ENCODE measurements at regions not wholly inside any gene's neighbourhood (a gene's known extent, or its start where the extent isn't known, plus 50 kb on each side); places are given as distances from the start of the nearest gene placed in this dataset.

- H3K23ac ChIP-seq (ENCODE audit: low read depth, low read length), result no peak overlapping the region
- no peak overlapping the region for H4K91ac ChIP-seq (ENCODE audit: insufficient read depth, low read depth, low read length)
- H3K18ac ChIP-seq (ENCODE audit: low read depth, low read length), result no peak overlapping the region
- H3K14ac ChIP-seq (replicated peaks; ENCODE audit: low read depth, low read length), result no peak overlapping the region
- H3K27ac ChIP-seq (ENCODE audit: insufficient read depth, low read length), result no peak overlapping the region
- no peaks in the 10 kb centered on the region for H3K4me1 ChIP-seq (ENCODE audit: control insufficient read depth, insufficient read depth, low read length)
- H4K5ac ChIP-seq (ENCODE audit: low read depth, low read length), result no peak overlapping the region
- H3K4me3 ChIP-seq (ENCODE audit: insufficient read depth, low read depth, low read length), result no peak overlapping the region
- ChIA-PET CTCF (no interaction called here), POLR2A (ENCODE audit: unreplicated experiment) (no interaction called here)
- no peaks in the 10 kb centered on the region for H4K20me1 ChIP-seq (ENCODE audit: insufficient read depth, low read length)
- TF ChIP-seq RCOR1 (IDR thresholded peaks at IDR 0.05; ENCODE audit: insufficient replicate concordance, low read length), result no peak
- no peak for TF ChIP-seq MXI1 (IDR thresholded peaks at IDR 0.05; ENCODE audit: borderline replicate concordance, low read depth, low read length)
- no peak for TF ChIP-seq CEBPB (IDR thresholded peaks at IDR 0.05; ENCODE audit: low read depth, low read length)
- TF ChIP-seq CHD1 (IDR thresholded peaks at IDR 0.05; ENCODE audit: low read depth, low read length), result no peak
- no peak for TF ChIP-seq ELK1 (IDR thresholded peaks at IDR 0.05; ENCODE audit: borderline replicate concordance, low read depth, low read length)
- TF ChIP-seq RFX5 (IDR thresholded peaks at IDR 0.05; ENCODE audit: low read depth, low read length), result no peak
- no peak for TF ChIP-seq BHLHE40 (IDR thresholded peaks at IDR 0.05; ENCODE audit: low read depth, low read length)
- no peak for TF ChIP-seq SMC3 (IDR thresholded peaks at IDR 0.05; ENCODE audit: low read depth, low read length)
- no peak for TF ChIP-seq NFE2L2 (IDR thresholded peaks at IDR 0.05; ENCODE audit: low read depth, low read length)
- TF ChIP-seq, protein P1, sequence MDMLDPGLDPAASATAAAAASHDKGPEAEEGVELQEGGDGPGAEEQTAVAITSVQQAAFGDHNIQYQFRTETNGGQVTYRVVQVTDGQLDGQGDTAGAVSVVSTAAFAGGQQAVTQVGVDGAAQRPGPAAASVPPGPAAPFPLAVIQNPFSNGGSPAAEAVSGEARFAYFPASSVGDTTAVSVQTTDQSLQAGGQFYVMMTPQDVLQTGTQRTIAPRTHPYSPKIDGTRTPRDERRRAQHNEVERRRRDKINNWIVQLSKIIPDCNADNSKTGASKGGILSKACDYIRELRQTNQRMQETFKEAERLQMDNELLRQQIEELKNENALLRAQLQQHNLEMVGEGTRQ (IDR thresholded peaks at IDR 0.05; ENCODE audit: low read depth, low read length), result no peak
- no peak for TF ChIP-seq MAZ (IDR thresholded peaks at IDR 0.05; ENCODE audit: borderline replicate concordance, low read depth, low read length)
- no peak for TF ChIP-seq POLR2A (IDR thresholded peaks at IDR 0.05; ENCODE audit: low read depth, low read length)
- TF ChIP-seq RAD21 (IDR thresholded peaks at IDR 0.05; ENCODE audit: low read length), result no peak
- TF ChIP-seq MAFK (IDR thresholded peaks at IDR 0.05; ENCODE audit: low read depth, low read length), result no peak
- TF ChIP-seq, protein P2, sequence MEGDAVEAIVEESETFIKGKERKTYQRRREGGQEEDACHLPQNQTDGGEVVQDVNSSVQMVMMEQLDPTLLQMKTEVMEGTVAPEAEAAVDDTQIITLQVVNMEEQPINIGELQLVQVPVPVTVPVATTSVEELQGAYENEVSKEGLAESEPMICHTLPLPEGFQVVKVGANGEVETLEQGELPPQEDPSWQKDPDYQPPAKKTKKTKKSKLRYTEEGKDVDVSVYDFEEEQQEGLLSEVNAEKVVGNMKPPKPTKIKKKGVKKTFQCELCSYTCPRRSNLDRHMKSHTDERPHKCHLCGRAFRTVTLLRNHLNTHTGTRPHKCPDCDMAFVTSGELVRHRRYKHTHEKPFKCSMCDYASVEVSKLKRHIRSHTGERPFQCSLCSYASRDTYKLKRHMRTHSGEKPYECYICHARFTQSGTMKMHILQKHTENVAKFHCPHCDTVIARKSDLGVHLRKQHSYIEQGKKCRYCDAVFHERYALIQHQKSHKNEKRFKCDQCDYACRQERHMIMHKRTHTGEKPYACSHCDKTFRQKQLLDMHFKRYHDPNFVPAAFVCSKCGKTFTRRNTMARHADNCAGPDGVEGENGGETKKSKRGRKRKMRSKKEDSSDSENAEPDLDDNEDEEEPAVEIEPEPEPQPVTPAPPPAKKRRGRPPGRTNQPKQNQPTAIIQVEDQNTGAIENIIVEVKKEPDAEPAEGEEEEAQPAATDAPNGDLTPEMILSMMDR (conservative IDR thresholded peaks at IDR 0.05; ENCODE audit: low read depth, low read length), result no peak
- no peak for TF ChIP-seq FOS (IDR thresholded peaks at IDR 0.05; ENCODE audit: low read depth, low read length)
- no peak overlapping the region for H2BK20ac ChIP-seq (ENCODE audit: low read depth, low read length)
- BruUV-seq (replicated peaks), result no TSS peak
- in situ Hi-C loops (cut with MboI; ENCODE audit: low sequenced_read_pairs) (no loop called here), intact Hi-C loops (cut with micrococcal nuclease) (no loop called here), dilution Hi-C loops (cut with HindIII; ENCODE audit: low sequenced_read_pairs, unreplicated experiment) (no loop called here)
- H2AFZ ChIP-seq (replicated peaks; ENCODE audit: low read length, poor library complexity), result no peak overlapping the region
- H3K36me3 ChIP-seq (ENCODE audit: control insufficient read depth, insufficient read depth, low read length), result no peaks in the 10 kb centered on the region
- no peak overlapping the region for H4K8ac ChIP-seq (ENCODE audit: low read depth in 2 of 2, low read length in 2 of 2)
- no peak overlapping the region for H3K4ac ChIP-seq (ENCODE audit: low read depth, low read length)
- H3K27me3 ChIP-seq (ENCODE audit: control insufficient read depth, insufficient read depth, low read length), result no peaks in the 10 kb centered on the region
- no CpG with 5 or more reads among the region's 3 CpGs for WGBS, 2 experiments (ENCODE audit: extremely low coverage in 2 of 2, insufficient read length in 1 of 2)
- no peak for DNase-seq
- no peak overlapping the region for H2BK15ac ChIP-seq (ENCODE audit: low read depth, low read length)
- no peaks in the 10 kb centered on the region for H3K9me1 ChIP-seq (ENCODE audit: insufficient read depth, low read length)
- no peak overlapping the region for H2AK9ac ChIP-seq (replicated peaks; ENCODE audit: low read depth, low read length, poor library complexity)
- H2BK5ac ChIP-seq (ENCODE audit: low read depth, low read length, poor library complexity, severe bottlenecking), result no peak overlapping the region
- no peak overlapping the region for H3K4me2 ChIP-seq (ENCODE audit: low read depth, low read length)
- H2AK5ac ChIP-seq (ENCODE audit: low read depth, low read length), result no peak overlapping the region
- no peak overlapping the region for H2BK120ac ChIP-seq (ENCODE audit: low read depth, low read length)
- H3K9ac ChIP-seq (ENCODE audit: low read depth, low read length), result no peak overlapping the region
- no peaks in the 10 kb centered on the region for H3K9me3 ChIP-seq (ENCODE audit: control insufficient read depth, insufficient read depth, low read length)
- no peak overlapping the region for H3K56ac ChIP-seq (ENCODE audit: extremely low read depth, insufficient read depth, low read length)
- no peak for ATAC-seq (ENCODE audit: low read depth)
- no peaks in the 10 kb centered on the region for H3K79me1 ChIP-seq (ENCODE audit: low read depth in 1 of 2, low read length in 2 of 2)
Measured at GRCh38 chr18:27546991-27547390, 361.9 kb upstream of the CHST9 start.
